Activated CD8-positive, alpha-beta memory T cell treated with anti-CD3 and anti-CD28 coated beads, Interleukin-2, amount 10 ng/mL, durations not matched to agents 7 days and 5 days (primary cell): ENCODE measurements at regions not wholly inside any gene's neighbourhood (a gene's known extent, or its start where the extent isn't known, plus 50 kb on each side); places are given as distances from the start of the nearest gene placed in this dataset.
"Not testable (repeated sequence)": the region's sequence is repeated elsewhere in the genome, so short reads cannot be mapped to it uniquely, and the experiment has no call there.

Experiments
- ATAC-seq: fragments of 150-1000 bp; cut with Tn5 transposase; one replicate; pipeline ENCODE4 v1.10.0; 2021; ENCODE audit warnings: moderate library complexity
- CTCF ChIA-PET: fragments of 350-600 bp; sonication (Branson Sonifier 250); formaldehyde crosslinking; loops from one replicate; lab custom pipeline; 2021; ENCODE audit warnings: antibody characterized with exemption; lab: Charles Lee
- DNase-seq: peaks from one replicate; pipeline ENCODE4 v3.0.0-alpha.2; 2020
- H3K27ac Mint-ChIP-seq: one replicate; pipeline ENCODE4 v1.8.0; 2021; ENCODE audit warnings: mild to moderate bottlenecking, mixed read lengths
- H3K27me3 Mint-ChIP-seq: one replicate; pipeline ENCODE4 v1.8.0; 2021; ENCODE audit warnings: mixed read lengths
- H3K36me3 Mint-ChIP-seq: one replicate; pipeline ENCODE4 v1.8.0; 2021; ENCODE audit warnings: mild to moderate bottlenecking, mixed read lengths
- H3K4me1 Mint-ChIP-seq: one replicate; pipeline ENCODE4 v1.8.0; 2021; ENCODE audit warnings: mixed read lengths
- H3K4me3 Mint-ChIP-seq: one replicate; pipeline ENCODE4 v1.8.0; 2021; ENCODE audit warnings: mild to moderate bottlenecking, moderate library complexity, mixed read lengths
- H3K9me3 Mint-ChIP-seq: one replicate; pipeline ENCODE4 v1.8.0; 2022; ENCODE audit warnings: low read depth, mixed read lengths

DNA sequence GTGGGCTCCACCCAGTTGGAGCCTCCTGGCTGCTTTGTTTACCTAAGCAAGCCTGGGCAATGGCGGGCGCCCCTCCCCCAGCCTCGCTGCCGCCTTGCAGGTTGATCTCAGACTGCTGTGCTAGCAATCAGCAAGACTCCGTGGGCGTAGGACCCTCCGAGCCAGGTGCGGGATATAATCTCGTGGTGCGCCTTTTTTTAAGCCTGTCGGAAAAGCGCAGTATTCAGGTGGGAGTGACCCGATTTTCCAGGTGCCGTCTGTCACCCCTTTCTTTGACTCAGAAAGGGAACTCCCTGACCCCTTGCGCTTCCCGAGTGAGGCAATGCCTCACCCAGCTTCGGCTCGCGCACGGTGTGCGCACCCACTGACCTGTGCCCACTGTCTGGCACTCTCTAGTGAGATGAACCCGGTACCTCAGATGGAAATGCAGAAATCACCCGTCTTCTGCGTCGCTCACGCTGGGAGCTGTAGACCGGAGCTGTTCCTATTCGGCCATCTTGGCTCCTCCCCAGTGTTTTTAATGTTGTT, 144.9 kb upstream of the SMIM30 start:
- H3K9me3 Mint-ChIP-seq, H3K4me3 Mint-ChIP-seq, H3K27me3 Mint-ChIP-seq, ATAC-seq, CTCF ChIA-PET, DNase-seq, H3K27ac Mint-ChIP-seq, H3K36me3 Mint-ChIP-seq, H3K4me1 Mint-ChIP-seq: not testable (repeated sequence)

DNA sequence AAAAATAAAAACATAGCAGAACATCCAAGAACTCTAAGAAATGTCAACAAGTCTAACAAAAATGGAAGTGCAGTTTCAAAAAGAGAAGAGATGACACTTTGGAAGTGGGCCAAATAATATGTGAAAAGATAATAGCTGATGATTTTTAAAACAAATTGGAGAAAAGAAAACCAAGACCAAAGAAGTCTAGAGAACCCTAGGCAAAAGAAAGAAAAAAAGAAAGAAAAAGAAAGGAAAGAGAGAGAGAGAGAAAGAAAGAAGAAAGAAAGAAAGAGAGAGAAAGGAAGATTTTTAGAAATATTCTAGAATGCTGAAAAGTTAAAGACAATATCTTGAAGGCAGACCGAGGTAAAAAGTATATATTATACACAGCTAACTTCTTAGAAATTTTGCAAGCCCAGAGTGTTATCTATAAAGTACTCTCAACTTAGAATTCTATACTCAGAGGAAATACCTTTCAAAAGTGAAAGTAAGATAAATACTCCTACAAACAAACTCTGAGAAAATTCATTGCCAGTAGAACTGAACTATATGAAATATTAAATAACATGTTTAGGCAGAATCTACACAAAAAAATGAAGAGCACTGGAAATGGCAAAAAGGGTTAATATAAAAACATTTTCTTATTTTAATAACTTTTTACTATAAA, 138.7 kb upstream of the SMIM30 start:
- H3K27ac Mint-ChIP-seq, result no peak overlapping the region
- DNase-seq, result no peak
- H3K9me3 Mint-ChIP-seq, result no peaks in the 10 kb centered on the region
- no peaks in the 10 kb centered on the region for H3K36me3 Mint-ChIP-seq
- CTCF ChIA-PET, result no interaction called here
- H3K27me3 Mint-ChIP-seq, result no peaks in the 10 kb centered on the region
- no peak for ATAC-seq
- H3K4me1 Mint-ChIP-seq, result no peaks in the 10 kb centered on the region
- H3K4me3 Mint-ChIP-seq, result no peak overlapping the region

- Mint-ChIP-seq H3K27ac (no peak overlapping the region), H3K4me3 (no peak overlapping the region), H3K9me3 (no peaks in the 10 kb centered on the region), H3K36me3 (no peaks in the 10 kb centered on the region), H3K27me3 (no peaks in the 10 kb centered on the region), H3K4me1 (no peaks in the 10 kb centered on the region)
- DNase-seq (no peak), ATAC-seq (no peak)
- CTCF ChIA-PET, result no interaction called here
These were observed 128.8 kb upstream of the SMIM30 start for GRCh38 chr7:113247198-113247597.

DNA sequence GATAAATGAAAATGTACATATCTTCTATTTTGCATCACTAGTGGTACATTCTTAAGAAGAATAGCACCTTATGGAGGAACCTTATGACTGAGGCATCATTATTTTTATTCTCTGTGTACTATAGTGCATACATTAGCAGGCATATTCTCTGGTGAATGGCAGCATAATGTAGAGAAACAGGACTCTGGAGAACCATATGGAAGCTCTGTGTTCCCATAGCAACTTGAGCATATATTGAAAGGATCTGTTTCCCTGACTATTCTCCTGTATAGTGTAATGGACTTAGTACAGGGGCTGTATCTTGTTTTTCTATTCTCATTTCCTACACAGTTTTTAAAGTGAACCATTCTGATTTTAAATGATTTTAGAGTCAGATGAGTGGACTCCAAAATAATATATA, 128.4 kb upstream of the SMIM30 start:
- CTCF ChIA-PET, result no interaction called here
- H3K27me3 Mint-ChIP-seq, result no peaks in the 10 kb centered on the region
- no peaks in the 10 kb centered on the region for H3K36me3 Mint-ChIP-seq
- DNase-seq, result no peak
- H3K9me3 Mint-ChIP-seq, result no peaks in the 10 kb centered on the region
- H3K27ac Mint-ChIP-seq, result no peak overlapping the region
- no peaks in the 10 kb centered on the region for H3K4me1 Mint-ChIP-seq
- no peak overlapping the region for H3K4me3 Mint-ChIP-seq
- no peak for ATAC-seq

DNA sequence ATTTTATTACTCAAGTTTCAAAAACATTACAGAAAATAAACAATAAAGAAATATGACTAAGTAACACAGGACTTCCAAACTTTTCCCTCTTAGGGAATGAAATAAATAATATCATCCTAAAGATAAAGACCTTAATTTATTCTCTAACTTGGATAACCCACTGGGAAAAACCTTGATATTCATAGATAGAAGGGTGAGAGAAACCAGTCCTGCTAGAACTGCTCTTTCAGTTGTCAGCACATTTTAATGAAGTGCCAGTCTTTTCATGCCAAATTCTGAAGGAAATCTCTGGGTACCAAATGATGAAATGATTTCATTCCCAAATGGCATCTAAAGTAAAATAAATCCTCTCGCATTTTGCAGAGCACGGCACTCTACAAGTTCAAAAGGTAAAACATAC, 114.5 kb upstream of the SMIM30 start:
- H3K4me3 Mint-ChIP-seq, result no peak overlapping the region
- ATAC-seq, result no peak
- no peaks in the 10 kb centered on the region for H3K27me3 Mint-ChIP-seq
- no peak overlapping the region for H3K27ac Mint-ChIP-seq
- DNase-seq, result no peak
- no peaks in the 10 kb centered on the region for H3K36me3 Mint-ChIP-seq
- H3K9me3 Mint-ChIP-seq, result peaks cover 4% of the 10 kb centered on the region
- H3K4me1 Mint-ChIP-seq, result no peaks in the 10 kb centered on the region
- CTCF ChIA-PET, result no interaction called here

GRCh38 chr7:113230691-113231090, 112.3 kb upstream of the SMIM30 start:
- DNase-seq (no peak), ATAC-seq (no peak)
- no peaks in the 10 kb centered on the region for H3K36me3 Mint-ChIP-seq
- CTCF ChIA-PET, result no interaction called here
- no peaks in the 10 kb centered on the region for H3K27me3 Mint-ChIP-seq
- H3K27ac Mint-ChIP-seq, result no peak overlapping the region
- H3K4me1 Mint-ChIP-seq, result no peaks in the 10 kb centered on the region
- H3K4me3 Mint-ChIP-seq, result no peak overlapping the region
- peaks cover 2% of the 10 kb centered on the region for H3K9me3 Mint-ChIP-seq

DNA sequence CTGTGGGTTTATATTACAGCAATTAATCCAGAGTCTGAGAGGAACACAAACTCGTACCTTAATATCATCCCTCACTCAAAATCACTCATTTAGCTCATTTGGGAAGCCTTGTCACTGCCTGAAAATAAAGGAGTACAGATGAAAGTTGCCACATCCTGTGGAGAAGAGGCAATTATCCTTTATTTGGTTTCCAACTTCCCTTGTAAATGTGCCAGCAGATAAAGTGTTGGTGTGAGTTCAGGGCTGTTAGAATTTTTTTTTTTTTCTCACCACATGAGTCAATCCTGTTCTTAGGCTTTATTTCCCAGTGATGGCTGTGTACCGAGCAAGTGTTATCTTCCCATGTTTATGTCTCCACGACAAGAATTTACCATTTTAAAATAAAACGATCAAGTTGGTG, 99.0 kb upstream of the SMIM30 start:
- ATAC-seq, result no peak
- Mint-ChIP-seq H3K4me3 (no peak overlapping the region), H3K36me3 (no peaks in the 10 kb centered on the region), H3K4me1 (no peaks in the 10 kb centered on the region), H3K9me3 (no peaks in the 10 kb centered on the region), H3K27ac (no peak overlapping the region), H3K27me3 (no peaks in the 10 kb centered on the region)
- CTCF ChIA-PET, result no interaction called here
- no peak for DNase-seq

GRCh38 chr7:113216038-113216437, 97.7 kb upstream of the SMIM30 start:
- Mint-ChIP-seq H3K9me3 (no peaks in the 10 kb centered on the region), H3K27me3 (no peaks in the 10 kb centered on the region), H3K27ac (no peak overlapping the region), H3K36me3 (no peaks in the 10 kb centered on the region), H3K4me1 (no peaks in the 10 kb centered on the region), H3K4me3 (no peak overlapping the region)
- CTCF ChIA-PET, result no interaction called here
- ATAC-seq (no peak), DNase-seq (no peak)

- Mint-ChIP-seq H3K4me1 (peaks cover 4% of the 10 kb centered on the region), H3K4me3 (no peak overlapping the region)
These were observed 91.3 kb upstream of the SMIM30 start for GRCh38 chr7:113209449-113210203.

DNA sequence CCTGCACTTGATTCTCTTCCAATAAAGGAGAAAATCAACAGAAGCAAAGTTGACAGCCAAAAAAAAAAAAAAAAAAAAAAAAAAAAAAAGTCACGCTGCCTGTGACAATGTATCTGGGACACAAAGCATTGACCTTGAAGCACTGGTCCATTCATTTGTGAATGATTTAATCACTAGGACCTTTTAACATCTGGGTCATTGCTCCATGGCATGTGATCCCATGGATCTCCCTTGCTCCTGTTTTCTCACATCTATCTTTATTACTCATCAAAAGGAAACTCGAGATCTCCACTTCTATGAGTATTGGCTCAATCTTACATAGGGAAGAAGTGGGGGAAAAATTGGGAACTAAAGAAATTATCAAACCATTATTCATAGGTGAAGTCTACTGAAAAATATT, 89.6 kb upstream of the SMIM30 start:
- Mint-ChIP-seq H3K27ac (no peak overlapping the region), H3K4me3 (no peak overlapping the region)
- no peak for ATAC-seq

More at GRCh38 chr7:113209449-113210203, 91.3 kb upstream of the SMIM30 start:
- no peak for ATAC-seq
- Mint-ChIP-seq H3K27ac (no peak overlapping the region), H3K36me3 (no peaks in the 10 kb centered on the region), H3K27me3 (no peaks in the 10 kb centered on the region), H3K9me3 (no peaks in the 10 kb centered on the region)
- no peak for DNase-seq
- CTCF ChIA-PET, result interaction anchor here (1.1 kb wide), 1 partner anchor 527 kb away, joined by 3 read pairs; no protein-coding TSS in a partner anchor

GRCh38 chr7:113207441-113207840, 89.1 kb upstream of the SMIM30 start:
- Mint-ChIP-seq H3K4me1 (peaks cover 4% of the 10 kb centered on the region), H3K27me3 (peaks cover 5% of the 10 kb centered on the region), H3K4me3 (no peak overlapping the region), H3K27ac (no peak overlapping the region), H3K36me3 (no peaks in the 10 kb centered on the region), H3K9me3 (no peaks in the 10 kb centered on the region)
- CTCF ChIA-PET, result no interaction called here
- ATAC-seq, result no peak
- DNase-seq, result no peak

More for the DNA sequence above, 89.6 kb upstream of the SMIM30 start:
- peaks cover 4% of the 10 kb centered on the region for H3K4me1 Mint-ChIP-seq
- H3K36me3 Mint-ChIP-seq, result no peaks in the 10 kb centered on the region
- peaks cover 3% of the 10 kb centered on the region for H3K27me3 Mint-ChIP-seq
- no peaks in the 10 kb centered on the region for H3K9me3 Mint-ChIP-seq
- DNase-seq, result no peak
- CTCF ChIA-PET, result no interaction called here

- Mint-ChIP-seq H3K4me1 (peaks cover 4% of the 10 kb centered on the region), H3K4me3 (no peak overlapping the region), H3K27ac (no peak overlapping the region), H3K27me3 (peaks cover 6% of the 10 kb centered on the region), H3K36me3 (no peaks in the 10 kb centered on the region), H3K9me3 (no peaks in the 10 kb centered on the region)
- ATAC-seq (no peak), DNase-seq (no peak)
- CTCF ChIA-PET, result no interaction called here
These were observed 86.1 kb upstream of the SMIM30 start for GRCh38 chr7:113204415-113204814.

GRCh38 chr7:113202284-113202683, 83.9 kb upstream of the SMIM30 start:
- H3K36me3 Mint-ChIP-seq, result no peaks in the 10 kb centered on the region
- CTCF ChIA-PET, result no interaction called here
- no peak for DNase-seq
- no peak for ATAC-seq
- H3K27ac Mint-ChIP-seq, result no peak overlapping the region
- peaks cover 7% of the 10 kb centered on the region for H3K4me1 Mint-ChIP-seq
- H3K9me3 Mint-ChIP-seq, result no peaks in the 10 kb centered on the region
- H3K4me3 Mint-ChIP-seq, result no peak overlapping the region
- H3K27me3 Mint-ChIP-seq, result peaks cover 6% of the 10 kb centered on the region

DNA sequence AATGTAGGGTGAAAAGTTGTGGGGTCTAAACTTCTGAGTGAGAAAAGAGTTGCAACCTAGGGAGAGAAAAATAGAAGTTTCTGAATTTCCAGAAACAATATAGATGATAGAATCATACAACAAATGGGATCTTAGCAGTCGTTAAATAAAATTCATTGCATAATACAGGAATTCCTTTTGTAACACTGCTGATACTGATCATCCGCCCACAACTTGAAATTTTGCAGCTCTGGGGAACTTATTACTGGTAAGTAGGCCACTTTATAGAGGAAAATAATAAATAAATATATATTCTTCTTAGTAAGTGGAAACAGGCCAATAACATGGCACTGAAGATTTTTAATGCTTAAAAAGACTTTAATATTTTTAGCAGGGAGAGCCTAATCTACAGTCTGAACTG, 81.9 kb upstream of the SMIM30 start:
- CTCF ChIA-PET, result no interaction called here
- ATAC-seq, result no peak

More for the DNA sequence above, 81.9 kb upstream of the SMIM30 start:
- Mint-ChIP-seq H3K4me3 (no peak overlapping the region), H3K4me1 (peaks cover 2% of the 10 kb centered on the region), H3K27me3 (peaks cover 6% of the 10 kb centered on the region), H3K27ac (no peak overlapping the region), H3K36me3 (no peaks in the 10 kb centered on the region), H3K9me3 (no peaks in the 10 kb centered on the region)
- no peak for DNase-seq
